Spleen (tissue), 7 donors: ENCODE measurements at regions not wholly inside any gene's neighbourhood (a gene's known extent, or its start where the extent isn't known, plus 50 kb on each side); places are given as distances from the start of the nearest gene placed in this dataset.

Experiments
- POLR2A ChIP-seq, 3 donors: fragments of 450-650 bp; IDR thresholded peaks; one replicate each; pipeline ENCODE4 v1.5.1; 2017; ENCODE audit warnings: antibody characterized with exemption in 3 of 3, mild to moderate bottlenecking in 1 of 3
- POLR2AphosphoS5 ChIP-seq, 3 donors: sonication (generic); formaldehyde crosslinking; IDR thresholded peaks; one replicate each; pipeline ENCODE4 v1.5.1; 2017; ENCODE audit warnings: antibody characterized with exemption in 3 of 3
- TF ChIP-seq, protein P1 (sequence below), 11 experiments: fragments of 200-600 bp in 7 of 11; fragments of 450-650 bp in 4 of 11; sonication (generic) in 4 of 11; IDR thresholded peaks in 8 of 11; conservative IDR thresholded peaks in 3 of 11; 1 replicate in 7 of 11; 2 replicates in 4 of 11; pipeline versions ENCODE4 v1.4.0 to v1.8.0; 2016 to 2021; ENCODE audit warnings: antibody characterized with exemption in 11 of 11, inconsistent platforms in 4 of 11, mild to moderate bottlenecking in 1 of 11
- donor health status: DM: no; HTN: no; CAD: no; lungs with moderate emphysema.
- donor health status: DM: no; HTN: no; CAD: no.
- donor health status: DM: no; HTN: no; CAD: no.

DNA sequence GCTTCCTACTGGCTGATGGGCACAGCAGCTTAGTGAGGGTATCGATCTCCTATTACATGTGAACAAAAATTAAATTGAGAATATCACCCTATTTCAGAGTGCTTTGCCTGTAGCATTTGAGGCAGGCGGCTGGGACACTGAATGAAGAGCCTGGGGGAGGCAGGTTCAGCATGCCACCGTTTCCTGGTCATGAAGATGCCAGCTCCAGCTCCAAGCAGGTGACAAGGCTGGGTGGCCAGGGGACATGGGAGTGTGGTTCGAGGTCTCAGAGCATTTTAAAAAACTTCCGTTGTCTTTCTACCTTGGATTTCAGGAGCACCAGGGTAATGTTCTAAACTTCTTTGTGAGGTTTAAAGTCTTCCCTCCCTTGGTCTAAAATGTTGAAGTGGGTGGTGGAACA lies 158.2 kb downstream of the RPLP1 start:
- TF ChIP-seq, protein P1, sequence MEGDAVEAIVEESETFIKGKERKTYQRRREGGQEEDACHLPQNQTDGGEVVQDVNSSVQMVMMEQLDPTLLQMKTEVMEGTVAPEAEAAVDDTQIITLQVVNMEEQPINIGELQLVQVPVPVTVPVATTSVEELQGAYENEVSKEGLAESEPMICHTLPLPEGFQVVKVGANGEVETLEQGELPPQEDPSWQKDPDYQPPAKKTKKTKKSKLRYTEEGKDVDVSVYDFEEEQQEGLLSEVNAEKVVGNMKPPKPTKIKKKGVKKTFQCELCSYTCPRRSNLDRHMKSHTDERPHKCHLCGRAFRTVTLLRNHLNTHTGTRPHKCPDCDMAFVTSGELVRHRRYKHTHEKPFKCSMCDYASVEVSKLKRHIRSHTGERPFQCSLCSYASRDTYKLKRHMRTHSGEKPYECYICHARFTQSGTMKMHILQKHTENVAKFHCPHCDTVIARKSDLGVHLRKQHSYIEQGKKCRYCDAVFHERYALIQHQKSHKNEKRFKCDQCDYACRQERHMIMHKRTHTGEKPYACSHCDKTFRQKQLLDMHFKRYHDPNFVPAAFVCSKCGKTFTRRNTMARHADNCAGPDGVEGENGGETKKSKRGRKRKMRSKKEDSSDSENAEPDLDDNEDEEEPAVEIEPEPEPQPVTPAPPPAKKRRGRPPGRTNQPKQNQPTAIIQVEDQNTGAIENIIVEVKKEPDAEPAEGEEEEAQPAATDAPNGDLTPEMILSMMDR (IDR thresholded peaks at IDR 0.05 in 8 of 11, conservative IDR thresholded peaks at IDR 0.05 in 3 of 11): no peak
- TF ChIP-seq POLR2A (IDR thresholded peaks at IDR 0.05) (no peak), POLR2AphosphoS5 (IDR thresholded peaks at IDR 0.05) (no peak)
